ENCODE measurements at regions not wholly inside any gene's neighbourhood (a gene's known extent, or its start where the extent isn't known, plus 50 kb on each side); places are given as distances from the start of the nearest gene placed in this dataset.

- TF ChIP-seq CTCF (IDR thresholded peaks at IDR 0.05) = no peak
- TF ChIP-seq MAX (IDR thresholded peaks at IDR 0.05) = no peak
Measured at GRCh38 chr9:16033921-16034691, 481.3 kb downstream of the CCDC171 start.
